HCT116 (cell line): ENCODE measurements at regions not wholly inside any gene's neighbourhood (a gene's known extent, or its start where the extent isn't known, plus 50 kb on each side); places are given as distances from the start of the nearest gene placed in this dataset.

Experiments used
- EZH2phosphoT487 ChIP-seq: fragments of 200-600 bp; IDR thresholded peaks from 2 replicates; pipeline ENCODE4 v1.6.1; 2018; ENCODE audit warnings: antibody characterized with exemption, borderline replicate concordance
- RAD21 ChIP-seq: IDR thresholded peaks from 2 replicates; pipeline ENCODE4 v1.6.1; 2012; ENCODE audit warnings: low read depth, mild to moderate bottlenecking
- TF ChIP-seq, protein P1 (sequence below), 3 experiments: fragments of 200-600 bp in 1 of 3; sonication (generic) in 1 of 3; IDR thresholded peaks in 2 of 3; conservative IDR thresholded peaks in 1 of 3; 2 replicates each; pipeline ENCODE4 v1.5.1; 2012 to 2017; ENCODE audit warnings: low read depth in 2 of 3, low read length in 2 of 3, antibody characterized with exemption in 1 of 3, borderline replicate concordance in 1 of 3, control low read depth in 1 of 3, mild to moderate bottlenecking in 1 of 3, mixed read lengths in 1 of 3, mixed run types in 1 of 3, moderate library complexity in 1 of 3; ENCODE audit not compliant: insufficient read depth in 1 of 3

DNA sequence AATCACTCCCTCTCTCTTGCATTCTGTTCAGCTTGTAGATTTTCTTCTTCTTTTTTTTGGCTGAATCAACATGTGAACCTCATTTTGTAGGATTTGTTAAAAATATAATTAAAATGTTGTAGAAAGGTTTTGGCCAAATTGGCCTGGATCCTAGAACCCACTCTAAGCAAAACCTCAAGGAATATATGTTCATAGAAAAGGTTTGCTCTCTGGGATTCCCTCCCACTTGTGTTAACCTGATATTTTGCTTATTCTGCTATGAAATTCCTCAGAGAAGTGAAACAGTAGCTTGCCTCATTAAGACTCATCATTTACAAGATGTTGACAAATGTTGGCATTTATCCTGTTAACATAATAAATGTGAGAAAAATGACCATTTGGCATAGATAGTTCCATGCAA lies 456.7 kb downstream of the TMEM182 start:
- TF ChIP-seq EZH2phosphoT487 (no peak), RAD21 (no peak)
- TF ChIP-seq, protein P1, sequence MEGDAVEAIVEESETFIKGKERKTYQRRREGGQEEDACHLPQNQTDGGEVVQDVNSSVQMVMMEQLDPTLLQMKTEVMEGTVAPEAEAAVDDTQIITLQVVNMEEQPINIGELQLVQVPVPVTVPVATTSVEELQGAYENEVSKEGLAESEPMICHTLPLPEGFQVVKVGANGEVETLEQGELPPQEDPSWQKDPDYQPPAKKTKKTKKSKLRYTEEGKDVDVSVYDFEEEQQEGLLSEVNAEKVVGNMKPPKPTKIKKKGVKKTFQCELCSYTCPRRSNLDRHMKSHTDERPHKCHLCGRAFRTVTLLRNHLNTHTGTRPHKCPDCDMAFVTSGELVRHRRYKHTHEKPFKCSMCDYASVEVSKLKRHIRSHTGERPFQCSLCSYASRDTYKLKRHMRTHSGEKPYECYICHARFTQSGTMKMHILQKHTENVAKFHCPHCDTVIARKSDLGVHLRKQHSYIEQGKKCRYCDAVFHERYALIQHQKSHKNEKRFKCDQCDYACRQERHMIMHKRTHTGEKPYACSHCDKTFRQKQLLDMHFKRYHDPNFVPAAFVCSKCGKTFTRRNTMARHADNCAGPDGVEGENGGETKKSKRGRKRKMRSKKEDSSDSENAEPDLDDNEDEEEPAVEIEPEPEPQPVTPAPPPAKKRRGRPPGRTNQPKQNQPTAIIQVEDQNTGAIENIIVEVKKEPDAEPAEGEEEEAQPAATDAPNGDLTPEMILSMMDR (IDR thresholded peaks at IDR 0.05 in 2 of 3, conservative IDR thresholded peaks at IDR 0.05 in 1 of 3; ENCODE audit: borderline replicate concordance in 1 of 3, insufficient read depth in 1 of 3, low read depth in 2 of 3, low read length in 2 of 3) = no peak
